Keratinocyte (primary cell): ENCODE measurements at regions not wholly inside any gene's neighbourhood (a gene's known extent, or its start where the extent isn't known, plus 50 kb on each side); places are given as distances from the start of the nearest gene placed in this dataset.

ENCODE experiments used
- DNase-seq: peaks from one replicate; pipeline ENCODE4 v3.0.0-alpha.2; 2011; ENCODE audit warnings: low read depth, missing footprints, low spot score
- FAIRE-seq: peaks from 2 replicates; lab custom pipeline; 2011; peaks lifted over from hg19 to GRCh38; lab: Jason Lieb, UNC
- H2AFZ ChIP-seq: 2 replicates; pipeline ENCODE4 v1.6.0; 2012; ENCODE audit warnings: low read length, control low read depth, inconsistent platforms; ENCODE audit not compliant: control insufficient read depth
- H3K27ac ChIP-seq: 2 replicates; pipeline ENCODE4 v1.5.1; 2011; ENCODE audit warnings: low read length; ENCODE audit not compliant: control insufficient read depth, insufficient read depth
- H3K27me3 ChIP-seq: 3 replicates; pipeline ENCODE4 v1.6.0; 2011; ENCODE audit warnings: low read length; ENCODE audit not compliant: control insufficient read depth, insufficient read depth; ENCODE audit errors: extremely low read depth
- H3K36me3 ChIP-seq, 2 experiments: 2 replicates in 1 of 2; 3 replicates in 1 of 2; pipeline ENCODE4 v1.5.1; 2011; ENCODE audit warnings: low read length in 2 of 2, mild to moderate bottlenecking in 1 of 2; ENCODE audit not compliant: control insufficient read depth in 2 of 2, insufficient read depth in 2 of 2; ENCODE audit errors: extremely low read depth in 1 of 2
- H3K4me1 ChIP-seq: 3 replicates; pipeline ENCODE4 v1.5.1; 2011; ENCODE audit warnings: low read length; ENCODE audit not compliant: control insufficient read depth, insufficient read depth; ENCODE audit errors: extremely low read depth
- H3K4me2 ChIP-seq: 3 replicates; pipeline ENCODE4 v1.6.0; 2011; ENCODE audit warnings: low read depth, low read length; ENCODE audit not compliant: control insufficient read depth, insufficient read depth; ENCODE audit errors: extremely low read depth
- H3K4me3 ChIP-seq, 3 experiments: fragments of 200-600 bp in 1 of 3; sonication (generic) in 1 of 3; 2 replicates in 2 of 3; 3 replicates in 1 of 3; pipeline ENCODE4 v1.5.1; 2011 to 2016; ENCODE audit warnings: low read length in 3 of 3, mild to moderate bottlenecking in 3 of 3, control low read depth in 2 of 3, inconsistent platforms in 1 of 3, low read depth in 1 of 3, mixed read lengths in 1 of 3, mixed run types in 1 of 3, moderate library complexity in 1 of 3; ENCODE audit not compliant: control insufficient read depth in 2 of 3, insufficient read depth in 2 of 3; ENCODE audit errors: extremely low read depth in 1 of 3
- H3K79me2 ChIP-seq: 2 replicates; pipeline ENCODE4 v1.6.0; 2012; ENCODE audit warnings: low read length; ENCODE audit not compliant: control insufficient read depth, insufficient read depth
- H3K9ac ChIP-seq: 3 replicates; pipeline ENCODE4 v1.6.0; 2011; ENCODE audit warnings: low read length; ENCODE audit not compliant: control insufficient read depth, insufficient read depth; ENCODE audit errors: extremely low read depth
- H3K9me1 ChIP-seq: 3 replicates; pipeline ENCODE4 v1.6.0; 2011; ENCODE audit warnings: low read length; ENCODE audit not compliant: control insufficient read depth, insufficient read depth; ENCODE audit errors: extremely low read depth
- H3K9me3 ChIP-seq: 2 replicates; pipeline ENCODE4 v1.5.1; 2012; ENCODE audit warnings: low read depth, low read length; ENCODE audit not compliant: control insufficient read depth
- H4K20me1 ChIP-seq: 3 replicates; pipeline ENCODE4 v1.6.0; 2011; ENCODE audit warnings: low read length; ENCODE audit not compliant: control insufficient read depth, insufficient read depth; ENCODE audit errors: extremely low read depth
- CTCF ChIP-seq, 3 experiments: IDR thresholded peaks in 1 of 3; conservative IDR thresholded peaks in 1 of 3; optimal IDR thresholded peaks in 1 of 3; 2 replicates in 2 of 3; 3 replicates in 1 of 3; pipeline versions ENCODE3 to v1.5.1; 2011; ENCODE audit warnings: low read length in 3 of 3, mild to moderate bottlenecking in 3 of 3, moderate library complexity in 2 of 3, control low read depth in 1 of 3, inconsistent platforms in 1 of 3; ENCODE audit not compliant: insufficient read depth in 2 of 3; ENCODE audit errors: extremely low read depth in 1 of 3
- EZH2 ChIP-seq: IDR thresholded peaks from one replicate; pipeline ENCODE4 v1.6.1; 2012; ENCODE audit warnings: inconsistent platforms, mild to moderate bottlenecking, low read length, moderate library complexity
- dilution Hi-C: fragments of 300-500 bp; cut with MboI; formaldehyde crosslinking; loops from one replicate; pipeline ENCODE4 v1.7.0; 2020; ENCODE audit warnings: low sequenced_read_pairs; ENCODE audit not compliant: extremely low pct_ligation_motif_present

GRCh38 chr1:55589671-55590297, 374.6 kb upstream of the USP24 start:
- no peak overlapping the region for H3K9ac ChIP-seq
- no peaks in the 10 kb centered on the region for H3K79me2 ChIP-seq
- H2AFZ ChIP-seq: no peak overlapping the region
- TF ChIP-seq EZH2: no peak
- TF ChIP-seq CTCF (optimal IDR thresholded peaks at IDR 0.05 in 1 of 3, IDR thresholded peaks at IDR 0.05 in 1 of 3, conservative IDR thresholded peaks at IDR 0.05 in 1 of 3; ENCODE audit: extremely low read depth in 1 of 3, insufficient read depth in 2 of 3, low read length in 3 of 3): no peak
- no peaks in the 10 kb centered on the region for H3K9me3 ChIP-seq
- H3K36me3 ChIP-seq: no peaks in the 10 kb centered on the region
- dilution Hi-C loops: no loop called here
- no peak for DNase-seq
- FAIRE-seq: no peak
- H3K9me1 ChIP-seq: no peaks in the 10 kb centered on the region
- H3K27me3 ChIP-seq: no peaks in the 10 kb centered on the region
- H3K4me2 ChIP-seq: no peak overlapping the region
- H4K20me1 ChIP-seq: no peaks in the 10 kb centered on the region
- no peak overlapping the region for H3K27ac ChIP-seq
- no peaks in the 10 kb centered on the region for H3K4me1 ChIP-seq
- H3K4me3 ChIP-seq: no peak overlapping the region

GRCh38 chr1:55588309-55588708, 373.1 kb upstream of the USP24 start:
- no peak overlapping the region for H3K4me3 ChIP-seq
- TF ChIP-seq EZH2 (no peak), CTCF (optimal IDR thresholded peaks at IDR 0.05 in 1 of 3, IDR thresholded peaks at IDR 0.05 in 1 of 3, conservative IDR thresholded peaks at IDR 0.05 in 1 of 3; ENCODE audit: extremely low read depth in 1 of 3, insufficient read depth in 2 of 3, low read length in 3 of 3) (no peak)
- H3K9ac ChIP-seq: no peak overlapping the region
- no peaks in the 10 kb centered on the region for H3K9me3 ChIP-seq
- H3K79me2 ChIP-seq: no peaks in the 10 kb centered on the region
- H3K27me3 ChIP-seq: no peaks in the 10 kb centered on the region
- FAIRE-seq: no peak
- no peak overlapping the region for H3K27ac ChIP-seq
- no peaks in the 10 kb centered on the region for H3K9me1 ChIP-seq
- dilution Hi-C loops: no loop called here
- H3K4me2 ChIP-seq: no peak overlapping the region
- H2AFZ ChIP-seq: no peak overlapping the region
- DNase-seq: no peak
- H3K36me3 ChIP-seq: no peaks in the 10 kb centered on the region
- H3K4me1 ChIP-seq: no peaks in the 10 kb centered on the region
- no peaks in the 10 kb centered on the region for H4K20me1 ChIP-seq
